ENCODE measurements at regions not wholly inside any gene's neighbourhood (a gene's known extent, or its start where the extent isn't known, plus 50 kb on each side); places are given as distances from the start of the nearest gene placed in this dataset.

DNA sequence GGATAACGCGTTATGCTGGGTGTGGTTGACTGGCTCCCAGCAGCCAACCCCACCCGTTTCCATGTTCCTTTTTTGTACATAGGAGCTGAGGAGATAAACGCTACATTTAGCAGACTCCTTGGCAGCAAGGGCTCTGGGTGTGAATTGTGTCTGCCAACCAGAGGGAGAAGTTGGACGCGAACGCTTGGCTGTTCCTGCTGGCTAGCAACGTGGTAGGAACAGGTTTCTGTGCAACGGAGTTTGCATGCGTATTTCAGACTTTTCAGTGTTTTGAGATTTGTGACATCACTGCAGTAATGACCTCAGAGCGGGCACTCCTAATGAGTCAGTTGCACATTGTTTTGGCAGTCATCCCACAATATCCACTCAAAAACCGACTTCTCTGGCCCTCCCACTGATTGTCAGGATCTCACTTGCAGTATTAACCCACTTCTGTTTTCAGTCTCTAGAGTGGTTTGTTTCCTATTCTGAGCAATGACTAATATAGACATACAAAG is 98.7 kb upstream of the RGS1 start:
- TF ChIP-seq, protein P1, sequence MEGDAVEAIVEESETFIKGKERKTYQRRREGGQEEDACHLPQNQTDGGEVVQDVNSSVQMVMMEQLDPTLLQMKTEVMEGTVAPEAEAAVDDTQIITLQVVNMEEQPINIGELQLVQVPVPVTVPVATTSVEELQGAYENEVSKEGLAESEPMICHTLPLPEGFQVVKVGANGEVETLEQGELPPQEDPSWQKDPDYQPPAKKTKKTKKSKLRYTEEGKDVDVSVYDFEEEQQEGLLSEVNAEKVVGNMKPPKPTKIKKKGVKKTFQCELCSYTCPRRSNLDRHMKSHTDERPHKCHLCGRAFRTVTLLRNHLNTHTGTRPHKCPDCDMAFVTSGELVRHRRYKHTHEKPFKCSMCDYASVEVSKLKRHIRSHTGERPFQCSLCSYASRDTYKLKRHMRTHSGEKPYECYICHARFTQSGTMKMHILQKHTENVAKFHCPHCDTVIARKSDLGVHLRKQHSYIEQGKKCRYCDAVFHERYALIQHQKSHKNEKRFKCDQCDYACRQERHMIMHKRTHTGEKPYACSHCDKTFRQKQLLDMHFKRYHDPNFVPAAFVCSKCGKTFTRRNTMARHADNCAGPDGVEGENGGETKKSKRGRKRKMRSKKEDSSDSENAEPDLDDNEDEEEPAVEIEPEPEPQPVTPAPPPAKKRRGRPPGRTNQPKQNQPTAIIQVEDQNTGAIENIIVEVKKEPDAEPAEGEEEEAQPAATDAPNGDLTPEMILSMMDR (IDR thresholded peaks at IDR 0.05), result no peak
- TF ChIP-seq POLR2A (IDR thresholded peaks at IDR 0.05), result no peak
